AG04449 (cell line): ENCODE measurements at regions not wholly inside any gene's neighbourhood (a gene's known extent, or its start where the extent isn't known, plus 50 kb on each side); places are given as distances from the start of the nearest gene placed in this dataset.

Source experiments
- CTCF ChIA-PET: fragments of 350-600 bp; formaldehyde crosslinking; extraction: SDS; loops from one replicate; lab custom pipeline; 2021; ENCODE audit warnings: antibody characterized with exemption; lab: Yijun Ruan, JAX
- POLR2A ChIA-PET: fragments of 400-600, 350-600 bp; formaldehyde crosslinking; extraction: SDS; loops from one replicate; lab custom pipeline; 2020; ENCODE audit warnings: antibody characterized with exemption, inconsistent platforms; lab: Yijun Ruan, JAX
- DNase-seq: peaks from one replicate; pipeline ENCODE4 v3.0.0-alpha.2; 2010; ENCODE audit warnings: low read depth, low spot score
- H3K4me3 ChIP-seq: 2 replicates; pipeline ENCODE4 v1.5.1; 2011; ENCODE audit warnings: low read depth, mild to moderate bottlenecking, control low read depth, low read length
- CTCF ChIP-seq: IDR thresholded peaks from one replicate; pipeline ENCODE4 v1.5.1; 2011; ENCODE audit warnings: mild to moderate bottlenecking, moderate library complexity, low read length, control low read depth, inconsistent platforms; ENCODE audit not compliant: insufficient read depth; ENCODE audit errors: missing control alignments

GRCh38 chr9:29969408-29969807 is 2396.1 kb upstream of the C9orf72 start:
- CTCF ChIA-PET, result no interaction called here
- H3K4me3 ChIP-seq, result no peak overlapping the region
- no peak for TF ChIP-seq CTCF
- POLR2A ChIA-PET, result no interaction called here
- no peak for DNase-seq

GRCh38 chr9:29969856-29970647 is 2396.8 kb upstream of the C9orf72 start:
- no peak for DNase-seq
- no peak for TF ChIP-seq CTCF
- CTCF ChIA-PET, result no interaction called here
- POLR2A ChIA-PET, result no interaction called here
- H3K4me3 ChIP-seq, result no peak overlapping the region

- ChIA-PET POLR2A (no interaction called here), CTCF (no interaction called here)
- no peak for DNase-seq
- no peak overlapping the region for H3K4me3 ChIP-seq
- TF ChIP-seq CTCF, result no peak
Observed at GRCh38 chr9:29974197-29974596, 2400.9 kb upstream of the C9orf72 start.

- CTCF ChIA-PET, result no interaction called here
- no peak for TF ChIP-seq CTCF
- no peak overlapping the region for H3K4me3 ChIP-seq
- POLR2A ChIA-PET, result no interaction called here
- DNase-seq, result no peak
Observed at GRCh38 chr9:29976981-29977380, 2403.7 kb upstream of the C9orf72 start.

GRCh38 chr9:29981013-29981412 is 2403.4 kb upstream of the ACO1 start:
- CTCF ChIA-PET, result no interaction called here

GRCh38 chr9:29999645-30000044 is 2384.8 kb upstream of the ACO1 start:
- TF ChIP-seq CTCF, result no peak
- CTCF ChIA-PET, result no interaction called here

More at GRCh38 chr9:29981013-29981412, 2403.4 kb upstream of the ACO1 start:
- no peak for TF ChIP-seq CTCF
- POLR2A ChIA-PET, result no interaction called here
- no peak for DNase-seq
- H3K4me3 ChIP-seq, result no peak overlapping the region

More at GRCh38 chr9:29999645-30000044, 2384.8 kb upstream of the ACO1 start:
- DNase-seq, result no peak
- H3K4me3 ChIP-seq, result no peak overlapping the region
- POLR2A ChIA-PET, result no interaction called here
